ENCODE measurements at regions not wholly inside any gene's neighbourhood (a gene's known extent, or its start where the extent isn't known, plus 50 kb on each side); places are given as distances from the start of the nearest gene placed in this dataset.

DNA sequence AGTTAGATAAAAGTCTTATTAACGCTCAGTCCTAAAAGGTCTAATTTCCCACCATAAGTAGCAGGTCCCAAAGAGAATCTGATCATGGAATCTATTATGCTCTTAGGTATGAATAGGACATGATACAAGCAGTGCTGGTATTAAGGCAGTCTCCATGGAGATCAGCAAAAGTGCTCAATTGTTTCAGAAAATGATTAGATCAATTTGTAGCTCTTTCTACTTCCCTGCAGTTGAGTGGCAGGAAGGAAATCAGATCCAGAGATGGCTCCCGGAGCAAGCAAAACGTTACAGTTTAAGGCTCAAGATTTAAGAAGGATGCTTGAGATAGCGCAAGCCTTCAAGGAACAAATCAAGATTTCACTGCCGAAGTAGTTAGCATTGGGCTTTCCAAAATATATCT lies 205.7 kb downstream of the DRD1 start:
- TF ChIP-seq, protein P1, sequence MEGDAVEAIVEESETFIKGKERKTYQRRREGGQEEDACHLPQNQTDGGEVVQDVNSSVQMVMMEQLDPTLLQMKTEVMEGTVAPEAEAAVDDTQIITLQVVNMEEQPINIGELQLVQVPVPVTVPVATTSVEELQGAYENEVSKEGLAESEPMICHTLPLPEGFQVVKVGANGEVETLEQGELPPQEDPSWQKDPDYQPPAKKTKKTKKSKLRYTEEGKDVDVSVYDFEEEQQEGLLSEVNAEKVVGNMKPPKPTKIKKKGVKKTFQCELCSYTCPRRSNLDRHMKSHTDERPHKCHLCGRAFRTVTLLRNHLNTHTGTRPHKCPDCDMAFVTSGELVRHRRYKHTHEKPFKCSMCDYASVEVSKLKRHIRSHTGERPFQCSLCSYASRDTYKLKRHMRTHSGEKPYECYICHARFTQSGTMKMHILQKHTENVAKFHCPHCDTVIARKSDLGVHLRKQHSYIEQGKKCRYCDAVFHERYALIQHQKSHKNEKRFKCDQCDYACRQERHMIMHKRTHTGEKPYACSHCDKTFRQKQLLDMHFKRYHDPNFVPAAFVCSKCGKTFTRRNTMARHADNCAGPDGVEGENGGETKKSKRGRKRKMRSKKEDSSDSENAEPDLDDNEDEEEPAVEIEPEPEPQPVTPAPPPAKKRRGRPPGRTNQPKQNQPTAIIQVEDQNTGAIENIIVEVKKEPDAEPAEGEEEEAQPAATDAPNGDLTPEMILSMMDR (IDR thresholded peaks at IDR 0.05; ENCODE audit: borderline replicate concordance, control extremely low read depth, extremely low read depth, insufficient read depth, missing control alignments) = no peak
- in situ Hi-C loops (cut with MboI; ENCODE audit: low sequenced_read_pairs, unreplicated experiment) = no loop called here
- no peak for DNase-seq (ENCODE audit: low spot score)

DNA sequence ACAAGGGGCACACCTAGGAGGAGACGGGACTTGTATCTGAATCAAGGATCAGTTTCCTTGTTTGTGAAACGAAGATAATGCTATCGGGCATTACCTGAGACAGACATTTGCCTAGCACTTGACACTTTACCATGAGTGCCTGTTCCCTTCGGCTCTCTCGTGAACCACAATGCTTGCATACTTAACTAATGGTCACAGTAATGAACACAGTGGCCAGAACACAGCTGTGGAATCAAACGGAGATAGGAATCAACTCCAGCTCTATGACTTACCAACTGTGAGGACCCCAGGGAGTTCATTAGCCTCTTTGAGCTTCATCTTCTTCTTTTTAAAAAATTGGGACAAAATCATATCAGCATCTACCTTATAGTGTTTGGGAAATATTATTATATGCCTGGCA lies 207.8 kb downstream of the DRD1 start:
- no peak for DNase-seq (ENCODE audit: low spot score)
- in situ Hi-C loops (cut with MboI; ENCODE audit: low sequenced_read_pairs, unreplicated experiment) = no loop called here
- TF ChIP-seq, protein P1 (IDR thresholded peaks at IDR 0.05; ENCODE audit: borderline replicate concordance, control extremely low read depth, extremely low read depth, insufficient read depth, missing control alignments) = no peak

- in situ Hi-C loops (cut with MboI; ENCODE audit: low sequenced_read_pairs, unreplicated experiment) = no loop called here
- no peak for DNase-seq (ENCODE audit: low spot score)
- TF ChIP-seq, protein P1 (IDR thresholded peaks at IDR 0.05; ENCODE audit: borderline replicate concordance, control extremely low read depth, extremely low read depth, insufficient read depth, missing control alignments) = no peak
Observed at GRCh38 chr5:175235251-175235960, 208.6 kb downstream of the DRD1 start.

DNA sequence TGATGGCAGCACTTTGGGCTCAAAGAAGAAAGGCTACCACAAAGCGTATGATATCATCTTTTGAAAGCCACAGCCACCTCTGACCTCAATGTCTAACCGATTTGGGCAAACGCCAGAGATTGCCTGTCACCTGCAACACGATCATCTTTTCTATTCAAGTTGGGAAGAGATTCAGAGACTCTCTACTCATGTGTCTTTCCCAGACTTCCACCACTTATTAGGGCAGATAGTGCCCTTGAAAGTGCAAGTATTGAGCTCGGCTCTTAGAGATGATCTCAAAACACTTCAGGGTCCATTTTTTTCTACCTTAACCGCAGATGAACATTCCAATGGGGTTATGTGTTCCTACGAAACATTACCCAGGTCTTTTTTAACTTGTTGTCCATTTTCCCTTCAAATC lies 213.7 kb downstream of the DRD1 start:
- DNase-seq (ENCODE audit: low spot score) = no peak
- in situ Hi-C loops (cut with MboI; ENCODE audit: low sequenced_read_pairs, unreplicated experiment) = no loop called here
- TF ChIP-seq, protein P1 (IDR thresholded peaks at IDR 0.05; ENCODE audit: borderline replicate concordance, control extremely low read depth, extremely low read depth, insufficient read depth, missing control alignments) = no peak

GRCh38 chr5:175226506-175226905 lies 217.5 kb downstream of the DRD1 start:
- TF ChIP-seq, protein P1 (IDR thresholded peaks at IDR 0.05; ENCODE audit: borderline replicate concordance, control extremely low read depth, extremely low read depth, insufficient read depth, missing control alignments) = no peak
- DNase-seq (ENCODE audit: low spot score) = no peak
- in situ Hi-C loops (cut with MboI; ENCODE audit: low sequenced_read_pairs, unreplicated experiment) = no loop called here

GRCh38 chr5:175223291-175223690 lies 220.7 kb downstream of the DRD1 start:
- in situ Hi-C loops (cut with MboI; ENCODE audit: low sequenced_read_pairs, unreplicated experiment) = no loop called here
- TF ChIP-seq, protein P1 (IDR thresholded peaks at IDR 0.05; ENCODE audit: borderline replicate concordance, control extremely low read depth, extremely low read depth, insufficient read depth, missing control alignments) = no peak
- DNase-seq (ENCODE audit: low spot score) = no peak

Data from GM13976 (cell line).